Liver (tissue), 8 donors: ENCODE measurements at regions not wholly inside any gene's neighbourhood (a gene's known extent, or its start where the extent isn't known, plus 50 kb on each side); places are given as distances from the start of the nearest gene placed in this dataset.

Experiments
- DNase-seq: peaks from one replicate; pipeline ENCODE4 v3.0.0-alpha.2; 2017; ENCODE audit warnings: low spot score
- H3K27ac ChIP-seq, 2 donors: one replicate each; pipeline ENCODE4 v1.7.0; 2013; ENCODE audit warnings: inconsistent platforms in 2 of 2, low read length in 2 of 2, control low read depth in 1 of 2, low read depth in 1 of 2, mild to moderate bottlenecking in 1 of 2
- H3K27me3 ChIP-seq, 4 donors: one replicate each; pipeline versions ENCODE4 v1.6.1 to v1.7.0; 2013; ENCODE audit warnings: low read length in 3 of 4, inconsistent platforms in 1 of 4, mild to moderate bottlenecking in 1 of 4, moderate library complexity in 1 of 4; ENCODE audit not compliant: control insufficient read depth in 4 of 4, insufficient read depth in 4 of 4
- H3K36me3 ChIP-seq, 4 donors: one replicate each; pipeline versions ENCODE4 v1.6.1 to v1.7.0; 2013; ENCODE audit warnings: low read length in 3 of 4, mild to moderate bottlenecking in 3 of 4, low read depth in 1 of 4, moderate library complexity in 1 of 4; ENCODE audit not compliant: control insufficient read depth in 4 of 4, insufficient read depth in 3 of 4
- H3K4me1 ChIP-seq, 4 donors: one replicate each; pipeline versions ENCODE4 v1.6.1 to v1.7.0; 2013; ENCODE audit warnings: low read length in 3 of 4, mild to moderate bottlenecking in 3 of 4, moderate library complexity in 1 of 4; ENCODE audit not compliant: control insufficient read depth in 4 of 4, insufficient read depth in 4 of 4
- H3K4me3 ChIP-seq, 3 donors: one replicate each; pipeline versions ENCODE4 v1.6.1 to v1.7.0; 2013; ENCODE audit warnings: low read length in 3 of 3, control low read depth in 1 of 3, low read depth in 1 of 3, mild to moderate bottlenecking in 1 of 3
- H3K9ac ChIP-seq, 2 donors: one replicate each; pipeline ENCODE4 v1.7.0; 2013; ENCODE audit warnings: low read length in 2 of 2, mild to moderate bottlenecking in 2 of 2, moderate library complexity in 2 of 2, control low read depth in 1 of 2, low read depth in 1 of 2
- H3K9me3 ChIP-seq, 4 donors: one replicate each; pipeline versions ENCODE4 v1.6.1 to v1.7.0; 2013; ENCODE audit warnings: low read length in 3 of 4; ENCODE audit not compliant: control insufficient read depth in 4 of 4
- ATF3 ChIP-seq: IDR thresholded peaks from 2 replicates; pipeline ENCODE4 v1.6.1; 2016; ENCODE audit warnings: antibody characterized with exemption
- CTCF ChIP-seq: fragments of 150-350 bp; IDR thresholded peaks from 2 replicates; pipeline ENCODE4 v1.5.1; 2017; ENCODE audit warnings: improper control_type of control experiment, low read depth, low read length; ENCODE audit not compliant: missing input control
- EGR1 ChIP-seq, 2 donors: IDR thresholded peaks; 2 replicates each; pipeline ENCODE4 v1.6.1; 2016 to 2018; ENCODE audit warnings: antibody characterized with exemption in 2 of 2, low read depth in 2 of 2
- FOXA1 ChIP-seq: IDR thresholded peaks from 2 replicates; pipeline ENCODE4 v1.6.1; 2016; ENCODE audit warnings: antibody characterized with exemption
- FOXA2 ChIP-seq: IDR thresholded peaks from 2 replicates; pipeline ENCODE4 v1.6.1; 2016; ENCODE audit warnings: antibody characterized with exemption
- GABPA ChIP-seq, 2 donors: IDR thresholded peaks in 1 of 2; conservative IDR thresholded peaks in 1 of 2; 2 replicates each; pipeline ENCODE4 v1.6.1; 2016; ENCODE audit warnings: antibody characterized with exemption in 2 of 2, mild to moderate bottlenecking in 1 of 2, moderate library complexity in 1 of 2
- HNF4A ChIP-seq, 2 donors: conservative IDR thresholded peaks; 2 replicates each; pipeline ENCODE4 v1.6.1; 2016; ENCODE audit warnings: antibody characterized with exemption in 2 of 2, mild to moderate bottlenecking in 2 of 2
- HNF4G ChIP-seq: IDR thresholded peaks from 2 replicates; pipeline ENCODE4 v1.6.1; 2016; ENCODE audit warnings: antibody characterized with exemption
- JUND ChIP-seq, 2 donors: IDR thresholded peaks; 2 replicates each; pipeline ENCODE4 v1.6.1; 2016; ENCODE audit warnings: antibody characterized with exemption in 2 of 2
- NR2F2 ChIP-seq: IDR thresholded peaks from 2 replicates; pipeline ENCODE4 v1.6.1; 2016; ENCODE audit warnings: antibody characterized with exemption
- REST ChIP-seq: IDR thresholded peaks from 2 replicates; pipeline ENCODE4 v1.6.1; 2016; ENCODE audit warnings: antibody characterized with exemption, mild to moderate bottlenecking
- RXRA ChIP-seq, 2 donors: IDR thresholded peaks; 2 replicates each; pipeline ENCODE4 v1.6.1; 2017 to 2018; ENCODE audit warnings: antibody characterized with exemption in 2 of 2, mild to moderate bottlenecking in 1 of 2
- SP1 ChIP-seq: IDR thresholded peaks from 2 replicates; pipeline ENCODE4 v1.6.1; 2018; ENCODE audit warnings: antibody characterized with exemption, mild to moderate bottlenecking
- TAF1 ChIP-seq: conservative IDR thresholded peaks from 2 replicates; pipeline ENCODE4 v1.6.1; 2016; ENCODE audit warnings: antibody characterized with exemption, mild to moderate bottlenecking
- ZBTB33 ChIP-seq: IDR thresholded peaks from 2 replicates; pipeline ENCODE4 v1.6.1; 2016; ENCODE audit warnings: antibody characterized with exemption
- WGBS: extraction: QIAGEN DNeasy Blood & Tissue Kit; methylation state at CpG from one replicate; pipeline ENCODE4 v1.1.7; 2013; 5-methylcytosine and 5-hydroxymethylcytosine counted together
- donor health status: healthy.
- donor health status: healthy.
- donor health status: healthy.
- donor health status: healthy.
- donor health status: healthy.

GRCh38 chr3:20736287-20736852 lies 550.4 kb upstream of the SGO1 start:
- no peaks in the 10 kb centered on the region for H3K9me3 ChIP-seq
- H3K9ac ChIP-seq: no peak overlapping the region
- 79% methylated on average over 5 of the region's 5 CpGs for WGBS
- no peak overlapping the region for H3K4me3 ChIP-seq
- no peaks in the 10 kb centered on the region for H3K36me3 ChIP-seq
- no peak overlapping the region for H3K27ac ChIP-seq
- no peak for DNase-seq
- no peaks in the 10 kb centered on the region for H3K4me1 ChIP-seq
- H3K27me3 ChIP-seq: no peaks in the 10 kb centered on the region
- TF ChIP-seq REST (no peak), GABPA (IDR thresholded peaks at IDR 0.05 in 1 of 2, conservative IDR thresholded peaks at IDR 0.05 in 1 of 2) (no peak), TAF1 (no peak), EGR1 (IDR thresholded peaks at IDR 0.05; ENCODE audit: low read depth in 2 of 2) (no peak), JUND (IDR thresholded peaks at IDR 0.05) (no peak), CTCF (no peak), ZBTB33 (no peak), RXRA (IDR thresholded peaks at IDR 0.05) (no peak), ATF3 (no peak)

- no peak for DNase-seq
- Histone ChIP-seq H3K9ac (no peak overlapping the region), H3K4me3 (no peak overlapping the region), H3K4me1 (no peaks in the 10 kb centered on the region), H3K27me3 (no peaks in the 10 kb centered on the region), H3K27ac (no peak overlapping the region), H3K36me3 (no peaks in the 10 kb centered on the region), H3K9me3 (no peaks in the 10 kb centered on the region)
- 91% methylated on average over 1 of the region's 1 CpG for WGBS
- no peak for TF ChIP-seq HNF4A (conservative IDR thresholded peaks at IDR 0.05)
- no peak for TF ChIP-seq SP1
- TF ChIP-seq FOXA2: no peak
- no peak for TF ChIP-seq JUND (IDR thresholded peaks at IDR 0.05)
- TF ChIP-seq EGR1 (IDR thresholded peaks at IDR 0.05; ENCODE audit: low read depth in 2 of 2): no peak
- no peak for TF ChIP-seq GABPA (IDR thresholded peaks at IDR 0.05 in 1 of 2, conservative IDR thresholded peaks at IDR 0.05 in 1 of 2)
- TF ChIP-seq CTCF: no peak
- TF ChIP-seq HNF4G: no peak
- TF ChIP-seq ZBTB33: no peak
- no peak for TF ChIP-seq RXRA (IDR thresholded peaks at IDR 0.05)
- no peak for TF ChIP-seq FOXA1
- TF ChIP-seq NR2F2: no peak
Observed at GRCh38 chr3:20729185-20729584, 543.2 kb upstream of the SGO1 start.
